GM13976 (cell line): ENCODE measurements at regions not wholly inside any gene's neighbourhood (a gene's known extent, or its start where the extent isn't known, plus 50 kb on each side); places are given as distances from the start of the nearest gene placed in this dataset.
"Not testable (repeated sequence)": the region's sequence is repeated elsewhere in the genome, so short reads cannot be mapped to it uniquely, and the experiment has no call there.

Source experiments
- DNase-seq: peaks from one replicate; pipeline ENCODE4 v3.0.0; 2012; ENCODE audit warnings: low spot score
- CTCF ChIP-seq: IDR thresholded peaks from 2 replicates; pipeline ENCODE4 v1.5.1; 2012; ENCODE audit warnings: borderline replicate concordance, mild to moderate bottlenecking; ENCODE audit not compliant: insufficient read depth; ENCODE audit errors: extremely low read depth, missing control alignments, control extremely low read depth
- in situ Hi-C: fragments of 300-500 bp; cut with MboI; formaldehyde crosslinking; loops from one replicate; pipeline ENCODE4 v1.12.0; 2022; ENCODE audit warnings: low sequenced_read_pairs, mixed read lengths, inconsistent platforms; ENCODE audit not compliant: unreplicated experiment

GRCh38 chr1:220454155-220454777, 73.7 kb upstream of the MARK1 start:
- in situ Hi-C loops, result no loop called here
- no peak for TF ChIP-seq CTCF
- DNase-seq, result no peak

GRCh38 chr1:220453371-220453770, 74.6 kb upstream of the MARK1 start:
- no peak for DNase-seq

GRCh38 chr1:220451532-220451931, 76.4 kb upstream of the MARK1 start:
- DNase-seq, result no peak
- TF ChIP-seq CTCF, result no peak
- in situ Hi-C loops, result no loop called here

More at GRCh38 chr1:220453371-220453770, 74.6 kb upstream of the MARK1 start:
- no peak for TF ChIP-seq CTCF
- in situ Hi-C loops, result no loop called here

GRCh38 chr1:220450927-220451326, 77.0 kb upstream of the MARK1 start:
- in situ Hi-C loops, result no loop called here
- TF ChIP-seq CTCF, result no peak
- DNase-seq, result no peak

GRCh38 chr1:220448217-220448616, 79.7 kb upstream of the MARK1 start:
- in situ Hi-C loops, result no loop called here
- DNase-seq, result no peak
- no peak for TF ChIP-seq CTCF

GRCh38 chr1:220444586-220444985, 83.3 kb upstream of the MARK1 start:
- in situ Hi-C loops, result not testable (repeated sequence)

GRCh38 chr1:220441211-220441610, 86.7 kb upstream of the MARK1 start:
- no peak for TF ChIP-seq CTCF
- DNase-seq, result no peak
- in situ Hi-C loops, result no loop called here

More at GRCh38 chr1:220444586-220444985, 83.3 kb upstream of the MARK1 start:
- not testable (repeated sequence) for DNase-seq
